ENCODE measurements at regions not wholly inside any gene's neighbourhood (a gene's known extent, or its start where the extent isn't known, plus 50 kb on each side); places are given as distances from the start of the nearest gene placed in this dataset.

DNA sequence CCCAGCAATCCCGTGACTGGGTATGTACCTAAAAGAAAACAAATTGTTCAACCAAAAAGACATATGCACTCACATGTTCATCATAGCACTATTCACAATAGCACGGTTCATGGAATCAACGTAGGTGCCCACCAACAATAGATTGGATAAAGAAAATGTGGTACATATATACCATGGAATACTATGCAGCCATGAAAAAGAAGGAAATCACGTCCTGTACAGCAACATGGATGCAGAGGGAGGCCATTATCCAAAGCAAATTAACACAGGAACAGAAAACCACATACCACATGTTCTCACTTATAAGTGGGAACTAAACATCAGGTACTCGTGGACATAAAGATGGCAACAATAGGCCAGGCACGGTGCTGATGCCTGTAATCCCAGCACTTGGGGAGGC is 207.9 kb upstream of the TNP1 start:
- in situ Hi-C loops (cut with MboI) (no loop called here), intact Hi-C loops (cut with micrococcal nuclease; ENCODE audit: unreplicated experiment) (no loop called here)
- no peaks in the 10 kb centered on the region for H4K20me1 ChIP-seq (ENCODE audit: control insufficient read depth, insufficient read depth)
- peaks cover 3% of the 10 kb centered on the region; the same call in 2 of the 3 replicates for H3K9me3 ChIP-seq (replicated peaks; ENCODE audit: control insufficient read depth, insufficient read depth, low read length)
- H3K4me3 ChIP-seq: no peak overlapping the region
- H3K36me3 ChIP-seq (ENCODE audit: control insufficient read depth in 2 of 2, insufficient read depth in 2 of 2, low read length in 1 of 2): no peaks in the 10 kb centered on the region
- no peak overlapping the region for H3K27ac ChIP-seq (ENCODE audit: control insufficient read depth, insufficient read depth)
- TF ChIP-seq YBX1 (IDR thresholded peaks at IDR 0.05): no peak
- TF ChIP-seq, protein P1, sequence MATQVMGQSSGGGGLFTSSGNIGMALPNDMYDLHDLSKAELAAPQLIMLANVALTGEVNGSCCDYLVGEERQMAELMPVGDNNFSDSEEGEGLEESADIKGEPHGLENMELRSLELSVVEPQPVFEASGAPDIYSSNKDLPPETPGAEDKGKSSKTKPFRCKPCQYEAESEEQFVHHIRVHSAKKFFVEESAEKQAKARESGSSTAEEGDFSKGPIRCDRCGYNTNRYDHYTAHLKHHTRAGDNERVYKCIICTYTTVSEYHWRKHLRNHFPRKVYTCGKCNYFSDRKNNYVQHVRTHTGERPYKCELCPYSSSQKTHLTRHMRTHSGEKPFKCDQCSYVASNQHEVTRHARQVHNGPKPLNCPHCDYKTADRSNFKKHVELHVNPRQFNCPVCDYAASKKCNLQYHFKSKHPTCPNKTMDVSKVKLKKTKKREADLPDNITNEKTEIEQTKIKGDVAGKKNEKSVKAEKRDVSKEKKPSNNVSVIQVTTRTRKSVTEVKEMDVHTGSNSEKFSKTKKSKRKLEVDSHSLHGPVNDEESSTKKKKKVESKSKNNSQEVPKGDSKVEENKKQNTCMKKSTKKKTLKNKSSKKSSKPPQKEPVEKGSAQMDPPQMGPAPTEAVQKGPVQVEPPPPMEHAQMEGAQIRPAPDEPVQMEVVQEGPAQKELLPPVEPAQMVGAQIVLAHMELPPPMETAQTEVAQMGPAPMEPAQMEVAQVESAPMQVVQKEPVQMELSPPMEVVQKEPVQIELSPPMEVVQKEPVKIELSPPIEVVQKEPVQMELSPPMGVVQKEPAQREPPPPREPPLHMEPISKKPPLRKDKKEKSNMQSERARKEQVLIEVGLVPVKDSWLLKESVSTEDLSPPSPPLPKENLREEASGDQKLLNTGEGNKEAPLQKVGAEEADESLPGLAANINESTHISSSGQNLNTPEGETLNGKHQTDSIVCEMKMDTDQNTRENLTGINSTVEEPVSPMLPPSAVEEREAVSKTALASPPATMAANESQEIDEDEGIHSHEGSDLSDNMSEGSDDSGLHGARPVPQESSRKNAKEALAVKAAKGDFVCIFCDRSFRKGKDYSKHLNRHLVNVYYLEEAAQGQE (IDR thresholded peaks at IDR 0.05; ENCODE audit: low read depth, low read length): no peak
- TF ChIP-seq, protein P2, sequence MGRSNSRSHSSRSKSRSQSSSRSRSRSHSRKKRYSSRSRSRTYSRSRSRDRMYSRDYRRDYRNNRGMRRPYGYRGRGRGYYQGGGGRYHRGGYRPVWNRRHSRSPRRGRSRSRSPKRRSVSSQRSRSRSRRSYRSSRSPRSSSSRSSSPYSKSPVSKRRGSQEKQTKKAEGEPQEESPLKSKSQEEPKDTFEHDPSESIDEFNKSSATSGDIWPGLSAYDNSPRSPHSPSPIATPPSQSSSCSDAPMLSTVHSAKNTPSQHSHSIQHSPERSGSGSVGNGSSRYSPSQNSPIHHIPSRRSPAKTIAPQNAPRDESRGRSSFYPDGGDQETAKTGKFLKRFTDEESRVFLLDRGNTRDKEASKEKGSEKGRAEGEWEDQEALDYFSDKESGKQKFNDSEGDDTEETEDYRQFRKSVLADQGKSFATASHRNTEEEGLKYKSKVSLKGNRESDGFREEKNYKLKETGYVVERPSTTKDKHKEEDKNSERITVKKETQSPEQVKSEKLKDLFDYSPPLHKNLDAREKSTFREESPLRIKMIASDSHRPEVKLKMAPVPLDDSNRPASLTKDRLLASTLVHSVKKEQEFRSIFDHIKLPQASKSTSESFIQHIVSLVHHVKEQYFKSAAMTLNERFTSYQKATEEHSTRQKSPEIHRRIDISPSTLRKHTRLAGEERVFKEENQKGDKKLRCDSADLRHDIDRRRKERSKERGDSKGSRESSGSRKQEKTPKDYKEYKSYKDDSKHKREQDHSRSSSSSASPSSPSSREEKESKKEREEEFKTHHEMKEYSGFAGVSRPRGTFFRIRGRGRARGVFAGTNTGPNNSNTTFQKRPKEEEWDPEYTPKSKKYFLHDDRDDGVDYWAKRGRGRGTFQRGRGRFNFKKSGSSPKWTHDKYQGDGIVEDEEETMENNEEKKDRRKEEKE (IDR thresholded peaks at IDR 0.05): no peak
- TF ChIP-seq JUNB (IDR thresholded peaks at IDR 0.05): no peak
- no peaks in the 10 kb centered on the region for H3K27me3 ChIP-seq (replicated peaks in 1 of 2; ENCODE audit: control insufficient read depth in 2 of 2, insufficient read depth in 2 of 2, low read length in 1 of 2)
- no peak overlapping the region for H3K4me2 ChIP-seq (ENCODE audit: control insufficient read depth, insufficient read depth)
- ATAC-seq: no peak
- SMC1A ChIA-PET (ENCODE audit: uncharacterized antibody, unreplicated experiment): no interaction called here
- no peak for FAIRE-seq
- peaks cover 5% of the 10 kb centered on the region; the same call in 1 of the 2 replicates for H3K4me1 ChIP-seq (ENCODE audit: control insufficient read depth, insufficient read depth, low read length)
- H3K79me2 ChIP-seq (ENCODE audit: control insufficient read depth, insufficient read depth, low read length): no peaks in the 10 kb centered on the region
- RAD21 ChIA-PET (ENCODE audit: unreplicated experiment): no interaction called here
- BruUV-seq (replicated peaks): no TSS peak
- CTCF ChIA-PET: no interaction called here
- POLR2A ChIA-PET: no interaction called here
- DNase-seq (ENCODE audit: low read depth, low spot score): no peak
- 38% methylated on average over 6 of the region's 6 CpGs for WGBS (ENCODE audit: insufficient coverage, insufficient replicate concordance, low lambda C conversion rate, missing lambda C conversion rate)
- H3K9ac ChIP-seq (ENCODE audit: control insufficient read depth, insufficient read depth, low read length): no peak overlapping the region
- no peak overlapping the region for H2AFZ ChIP-seq (ENCODE audit: control insufficient read depth, low read depth, low read length)

Data from GM12878 (cell line).